Left ventricle myocardium inferior (tissue), 1 donor: ENCODE measurements at regions not wholly inside any gene's neighbourhood (a gene's known extent, or its start where the extent isn't known, plus 50 kb on each side); places are given as distances from the start of the nearest gene placed in this dataset.

ENCODE experiments used
- DNase-seq: peaks from one replicate; pipeline ENCODE4 v3.0.0-alpha.2; 2020
- H3K27ac ChIP-seq: fragments of 200-600 bp; replicated peaks from 2 replicates; pipeline ENCODE4 v1.8.0; 2021
- H3K27me3 ChIP-seq: fragments of 200-600 bp; 2 replicates; pipeline ENCODE4 v1.8.0; 2021; ENCODE audit warnings: low read depth
- H3K36me3 ChIP-seq: fragments of 200-600 bp; 2 replicates; pipeline ENCODE4 v1.8.0; 2021
- H3K4me1 ChIP-seq: fragments of 200-600 bp; 2 replicates; pipeline ENCODE4 v1.8.0; 2021
- H3K4me3 ChIP-seq: fragments of 200-600 bp; 2 replicates; pipeline ENCODE4 v1.8.0; 2021; ENCODE audit warnings: mild to moderate bottlenecking, moderate library complexity
- H3K9me3 ChIP-seq: fragments of 200-600 bp; replicated peaks from 2 replicates; pipeline ENCODE4 v1.8.0; 2021
- intact Hi-C: fragments of 100-400 bp; cut with micrococcal nuclease; formaldehyde crosslinking; loops from one replicate; pipeline ENCODE4 v1.11.0; 2022
- TF ChIP-seq, protein P1 (sequence below): fragments of 200-600 bp; IDR thresholded peaks from 2 replicates; pipeline ENCODE4 v1.8.0; 2021; ENCODE audit warnings: antibody characterized with exemption, mild to moderate bottlenecking, borderline replicate concordance
- donor health status: DM: no; HTN: yes; CAD: no; lungs with severe emphysema.

DNA sequence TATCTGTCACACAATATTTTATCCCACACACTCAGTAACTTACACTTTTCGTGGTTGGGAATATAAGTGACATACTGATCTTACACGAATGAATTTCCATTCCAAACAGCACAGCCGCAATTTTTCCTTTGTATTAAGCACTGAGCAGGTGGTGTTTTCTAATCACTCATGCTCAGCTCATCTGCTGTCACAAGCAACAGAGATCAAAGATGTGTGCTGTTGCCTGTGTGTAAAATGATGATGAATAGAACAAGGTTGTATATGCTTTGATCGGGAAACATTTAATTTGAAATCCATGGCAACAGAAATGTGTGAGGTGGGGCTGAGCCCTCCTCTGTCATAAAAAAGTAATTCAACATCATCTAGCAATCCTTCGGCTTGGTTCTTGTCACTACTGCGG, 927.7 kb upstream of the MBL2 start:
- intact Hi-C loops = no loop called here
- Histone ChIP-seq H3K36me3 (no peaks in the 10 kb centered on the region), H3K9me3 (no peaks in the 10 kb centered on the region), H3K27me3 (no peaks in the 10 kb centered on the region), H3K27ac (no peak overlapping the region), H3K4me3 (no peak overlapping the region), H3K4me1 (peaks cover 3% of the 10 kb centered on the region)
- DNase-seq = no peak
- TF ChIP-seq, protein P1, sequence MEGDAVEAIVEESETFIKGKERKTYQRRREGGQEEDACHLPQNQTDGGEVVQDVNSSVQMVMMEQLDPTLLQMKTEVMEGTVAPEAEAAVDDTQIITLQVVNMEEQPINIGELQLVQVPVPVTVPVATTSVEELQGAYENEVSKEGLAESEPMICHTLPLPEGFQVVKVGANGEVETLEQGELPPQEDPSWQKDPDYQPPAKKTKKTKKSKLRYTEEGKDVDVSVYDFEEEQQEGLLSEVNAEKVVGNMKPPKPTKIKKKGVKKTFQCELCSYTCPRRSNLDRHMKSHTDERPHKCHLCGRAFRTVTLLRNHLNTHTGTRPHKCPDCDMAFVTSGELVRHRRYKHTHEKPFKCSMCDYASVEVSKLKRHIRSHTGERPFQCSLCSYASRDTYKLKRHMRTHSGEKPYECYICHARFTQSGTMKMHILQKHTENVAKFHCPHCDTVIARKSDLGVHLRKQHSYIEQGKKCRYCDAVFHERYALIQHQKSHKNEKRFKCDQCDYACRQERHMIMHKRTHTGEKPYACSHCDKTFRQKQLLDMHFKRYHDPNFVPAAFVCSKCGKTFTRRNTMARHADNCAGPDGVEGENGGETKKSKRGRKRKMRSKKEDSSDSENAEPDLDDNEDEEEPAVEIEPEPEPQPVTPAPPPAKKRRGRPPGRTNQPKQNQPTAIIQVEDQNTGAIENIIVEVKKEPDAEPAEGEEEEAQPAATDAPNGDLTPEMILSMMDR = no peak

DNA sequence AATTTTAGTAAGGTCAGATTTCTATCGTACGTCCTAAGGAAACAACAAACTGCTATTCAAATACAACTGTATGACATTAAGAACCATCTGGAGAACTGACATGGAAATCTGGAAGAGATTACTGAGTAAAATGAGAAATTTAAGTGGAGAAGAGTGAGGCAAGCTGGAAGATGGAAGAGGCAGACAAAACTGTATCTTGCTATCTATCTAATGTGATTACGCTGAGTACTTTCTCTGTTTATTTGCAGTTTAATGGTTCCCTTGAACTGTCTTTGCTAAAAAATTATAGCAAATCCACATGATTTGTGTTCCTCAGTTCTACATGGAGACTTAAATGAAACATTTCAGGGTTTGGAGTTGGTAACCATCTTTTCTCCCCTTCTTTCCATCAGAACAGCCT, 927.1 kb upstream of the MBL2 start:
- H3K4me3 ChIP-seq = no peak overlapping the region
- H3K4me1 ChIP-seq = peaks cover 3% of the 10 kb centered on the region
- H3K9me3 ChIP-seq = no peaks in the 10 kb centered on the region
- TF ChIP-seq, protein P1 = no peak
- no peak for DNase-seq
- no peaks in the 10 kb centered on the region for H3K36me3 ChIP-seq
- H3K27ac ChIP-seq = no peak overlapping the region
- H3K27me3 ChIP-seq = no peaks in the 10 kb centered on the region
- intact Hi-C loops = no loop called here

DNA sequence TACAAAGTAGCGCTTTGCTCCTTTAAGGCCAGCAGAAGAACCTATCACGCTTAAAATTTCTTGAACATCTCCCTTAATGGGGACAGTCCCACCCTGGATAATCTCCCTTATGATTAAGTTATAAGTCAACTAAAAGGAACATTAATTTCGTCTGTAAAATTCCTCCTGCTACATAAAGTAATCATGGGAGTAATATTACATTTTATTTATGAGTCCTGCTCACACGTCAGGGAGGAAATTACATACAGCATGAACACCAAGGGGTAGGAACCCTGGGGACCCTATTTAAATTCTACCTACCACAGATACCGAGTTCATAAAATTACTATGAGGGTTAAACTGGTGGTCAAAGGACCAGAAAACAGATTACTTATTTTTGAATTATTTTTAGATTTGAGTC, 926.6 kb upstream of the MBL2 start:
- no peak for DNase-seq
- Histone ChIP-seq H3K4me1 (peaks cover 3% of the 10 kb centered on the region), H3K27me3 (no peaks in the 10 kb centered on the region), H3K27ac (no peak overlapping the region), H3K4me3 (no peak overlapping the region), H3K36me3 (no peaks in the 10 kb centered on the region), H3K9me3 (no peaks in the 10 kb centered on the region)
- intact Hi-C loops = no loop called here
- TF ChIP-seq, protein P1 = no peak

DNA sequence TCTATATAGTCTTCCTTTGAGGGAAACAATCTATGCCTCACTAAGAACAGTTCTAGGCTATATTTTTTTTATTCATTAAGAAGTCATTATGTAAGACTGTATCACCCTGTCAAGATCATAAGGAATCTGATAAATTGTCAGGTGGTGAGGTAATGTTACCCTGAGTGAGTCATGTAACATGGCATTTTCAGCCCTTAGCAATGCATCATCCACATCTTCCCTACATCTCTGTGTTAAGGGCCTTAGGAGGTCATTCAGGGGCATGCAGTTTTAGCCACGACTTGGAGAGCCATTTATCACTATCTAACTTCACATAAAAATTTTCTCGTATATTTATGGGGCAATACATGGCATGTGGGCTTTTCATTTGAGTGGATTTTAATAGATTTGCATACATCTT, 924.5 kb upstream of the MBL2 start:
- TF ChIP-seq, protein P1 = no peak
- no peak overlapping the region for H3K4me3 ChIP-seq
- H3K27ac ChIP-seq = no peak overlapping the region
- no peaks in the 10 kb centered on the region for H3K27me3 ChIP-seq
- intact Hi-C loops = no loop called here
- H3K36me3 ChIP-seq = no peaks in the 10 kb centered on the region
- H3K9me3 ChIP-seq = no peaks in the 10 kb centered on the region
- no peak for DNase-seq
- H3K4me1 ChIP-seq = no peaks in the 10 kb centered on the region

DNA sequence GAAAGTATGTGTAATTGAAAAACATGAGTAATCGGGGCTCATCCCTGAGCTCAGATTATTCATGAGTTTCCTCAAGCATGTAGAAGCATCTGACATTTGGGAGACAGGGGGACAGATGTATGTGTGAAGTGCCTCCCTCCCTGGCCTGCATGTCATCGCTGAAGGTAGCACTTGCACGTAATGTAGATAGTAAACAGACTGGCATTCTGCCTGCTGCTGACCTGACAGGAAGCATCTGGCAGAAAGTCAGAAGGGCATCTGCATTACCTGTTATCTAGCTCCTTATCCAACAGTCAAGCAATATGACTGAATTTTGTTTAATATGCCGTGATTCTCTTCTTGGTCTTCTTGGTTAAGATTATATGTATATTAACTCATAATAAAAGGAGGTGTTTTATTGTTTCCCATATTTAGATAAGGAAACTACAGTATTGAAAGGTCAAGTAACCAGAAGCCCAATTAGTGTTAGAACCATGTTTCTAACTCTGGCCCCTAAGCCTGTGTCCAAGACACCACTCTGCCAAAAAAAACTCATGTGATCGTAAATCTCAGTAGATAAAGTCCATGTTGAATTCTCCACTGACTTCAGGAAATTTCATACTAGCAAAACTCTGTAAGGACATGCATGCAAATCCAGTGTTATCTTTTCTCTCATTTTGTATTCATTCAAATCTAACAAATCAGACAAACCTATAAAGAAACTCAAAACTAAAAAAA, 918.1 kb upstream of the MBL2 start:
- no peaks in the 10 kb centered on the region for H3K9me3 ChIP-seq
- H3K36me3 ChIP-seq = no peaks in the 10 kb centered on the region
- peaks cover 3% of the 10 kb centered on the region for H3K4me1 ChIP-seq
- intact Hi-C loops = no loop called here
- H3K27me3 ChIP-seq = no peaks in the 10 kb centered on the region
- H3K4me3 ChIP-seq = no peak overlapping the region
- DNase-seq = no peak
- TF ChIP-seq, protein P1 = no peak
- H3K27ac ChIP-seq = no peak overlapping the region
